ENCODE measurements at regions not wholly inside any gene's neighbourhood (a gene's known extent, or its start where the extent isn't known, plus 50 kb on each side); places are given as distances from the start of the nearest gene placed in this dataset.
"Not testable (repeated sequence)": the region's sequence is repeated elsewhere in the genome, so short reads cannot be mapped to it uniquely, and the experiment has no call there.

- not testable (repeated sequence) for H3K27me3 ChIP-seq (ENCODE audit: insufficient read depth, low read length); H3K27ac ChIP-seq (ENCODE audit: low read depth, low read length); H3K4me1 ChIP-seq (ENCODE audit: control insufficient read depth, insufficient read depth, low read length, unreplicated experiment); H3K36me3 ChIP-seq (ENCODE audit: insufficient read depth, low read length); H2AFZ ChIP-seq (ENCODE audit: low read length, unreplicated experiment); H3K79me2 ChIP-seq (ENCODE audit: control insufficient read depth, insufficient read depth, low read length, unreplicated experiment); H3K4me3 ChIP-seq (ENCODE audit: low read depth, low read length)
Observed at GRCh38 chr2:87198422-87198821, 176.8 kb upstream of the PLGLB1 start.

GRCh38 chr2:87199228-87199627 lies 177.6 kb upstream of the PLGLB1 start:
- H3K4me1 ChIP-seq (ENCODE audit: control insufficient read depth, insufficient read depth, low read length, unreplicated experiment); H3K4me3 ChIP-seq (ENCODE audit: low read depth, low read length); H3K27me3 ChIP-seq (ENCODE audit: insufficient read depth, low read length); H3K36me3 ChIP-seq (ENCODE audit: insufficient read depth, low read length); H3K79me2 ChIP-seq (ENCODE audit: control insufficient read depth, insufficient read depth, low read length, unreplicated experiment); H2AFZ ChIP-seq (ENCODE audit: low read length, unreplicated experiment); H3K27ac ChIP-seq (ENCODE audit: low read depth, low read length): not testable (repeated sequence)

GRCh38 chr2:87204569-87205147 lies 183.0 kb upstream of the PLGLB1 start:
- H2AFZ ChIP-seq (ENCODE audit: low read length, unreplicated experiment); H3K36me3 ChIP-seq (ENCODE audit: insufficient read depth, low read length); H3K4me1 ChIP-seq (ENCODE audit: control insufficient read depth, insufficient read depth, low read length, unreplicated experiment); H3K4me3 ChIP-seq (ENCODE audit: low read depth, low read length); H3K79me2 ChIP-seq (ENCODE audit: control insufficient read depth, insufficient read depth, low read length, unreplicated experiment); H3K27ac ChIP-seq (ENCODE audit: low read depth, low read length); H3K27me3 ChIP-seq (ENCODE audit: insufficient read depth, low read length): not testable (repeated sequence)

- H3K4me3 ChIP-seq (ENCODE audit: low read depth, low read length); H3K27ac ChIP-seq (ENCODE audit: low read depth, low read length); H3K4me1 ChIP-seq (ENCODE audit: control insufficient read depth, insufficient read depth, low read length, unreplicated experiment); H3K36me3 ChIP-seq (ENCODE audit: insufficient read depth, low read length); H3K79me2 ChIP-seq (ENCODE audit: control insufficient read depth, insufficient read depth, low read length, unreplicated experiment); H3K27me3 ChIP-seq (ENCODE audit: insufficient read depth, low read length); H2AFZ ChIP-seq (ENCODE audit: low read length, unreplicated experiment): not testable (repeated sequence)
Observed at GRCh38 chr2:87212938-87213337, 191.3 kb upstream of the PLGLB1 start.

GRCh38 chr2:87217005-87217404 lies 195.4 kb upstream of the PLGLB1 start:
- not testable (repeated sequence) for H3K79me2 ChIP-seq (ENCODE audit: control insufficient read depth, insufficient read depth, low read length, unreplicated experiment); H3K4me1 ChIP-seq (ENCODE audit: control insufficient read depth, insufficient read depth, low read length, unreplicated experiment); H3K27me3 ChIP-seq (ENCODE audit: insufficient read depth, low read length); H3K27ac ChIP-seq (ENCODE audit: low read depth, low read length); H3K4me3 ChIP-seq (ENCODE audit: low read depth, low read length); H2AFZ ChIP-seq (ENCODE audit: low read length, unreplicated experiment); H3K36me3 ChIP-seq (ENCODE audit: insufficient read depth, low read length)

- H3K4me3 ChIP-seq (ENCODE audit: low read depth, low read length); H3K4me1 ChIP-seq (ENCODE audit: control insufficient read depth, insufficient read depth, low read length, unreplicated experiment); H3K36me3 ChIP-seq (ENCODE audit: insufficient read depth, low read length); H3K27ac ChIP-seq (ENCODE audit: low read depth, low read length); H2AFZ ChIP-seq (ENCODE audit: low read length, unreplicated experiment); H3K27me3 ChIP-seq (ENCODE audit: insufficient read depth, low read length); H3K79me2 ChIP-seq (ENCODE audit: control insufficient read depth, insufficient read depth, low read length, unreplicated experiment): not testable (repeated sequence)
Observed at GRCh38 chr2:87217741-87218410, 196.2 kb upstream of the PLGLB1 start.

- H3K27ac ChIP-seq (ENCODE audit: low read depth, low read length); H3K4me3 ChIP-seq (ENCODE audit: low read depth, low read length); H3K27me3 ChIP-seq (ENCODE audit: insufficient read depth, low read length); H3K36me3 ChIP-seq (ENCODE audit: insufficient read depth, low read length); H2AFZ ChIP-seq (ENCODE audit: low read length, unreplicated experiment); H3K79me2 ChIP-seq (ENCODE audit: control insufficient read depth, insufficient read depth, low read length, unreplicated experiment); H3K4me1 ChIP-seq (ENCODE audit: control insufficient read depth, insufficient read depth, low read length, unreplicated experiment): not testable (repeated sequence)
Observed at GRCh38 chr2:87220651-87221050, 199.0 kb upstream of the PLGLB1 start.

GRCh38 chr2:87222131-87222530 lies 200.5 kb upstream of the PLGLB1 start:
- H3K4me3 ChIP-seq (ENCODE audit: low read depth, low read length); H3K4me1 ChIP-seq (ENCODE audit: control insufficient read depth, insufficient read depth, low read length, unreplicated experiment); H3K36me3 ChIP-seq (ENCODE audit: insufficient read depth, low read length); H3K27me3 ChIP-seq (ENCODE audit: insufficient read depth, low read length); H2AFZ ChIP-seq (ENCODE audit: low read length, unreplicated experiment); H3K79me2 ChIP-seq (ENCODE audit: control insufficient read depth, insufficient read depth, low read length, unreplicated experiment); H3K27ac ChIP-seq (ENCODE audit: low read depth, low read length): not testable (repeated sequence)

GRCh38 chr2:87223873-87224272 lies 202.2 kb upstream of the PLGLB1 start:
- H3K27ac ChIP-seq (ENCODE audit: low read depth, low read length); H3K27me3 ChIP-seq (ENCODE audit: insufficient read depth, low read length): not testable (repeated sequence)

GRCh38 chr2:87229091-87229689 lies 207.5 kb upstream of the PLGLB1 start:
- not testable (repeated sequence) for H3K27ac ChIP-seq (ENCODE audit: low read depth, low read length); H3K79me2 ChIP-seq (ENCODE audit: control insufficient read depth, insufficient read depth, low read length, unreplicated experiment); H3K4me1 ChIP-seq (ENCODE audit: control insufficient read depth, insufficient read depth, low read length, unreplicated experiment); H3K4me3 ChIP-seq (ENCODE audit: low read depth, low read length); H3K36me3 ChIP-seq (ENCODE audit: insufficient read depth, low read length); H3K27me3 ChIP-seq (ENCODE audit: insufficient read depth, low read length); H2AFZ ChIP-seq (ENCODE audit: low read length, unreplicated experiment)

More at GRCh38 chr2:87223873-87224272, 202.2 kb upstream of the PLGLB1 start:
- H3K4me1 ChIP-seq (ENCODE audit: control insufficient read depth, insufficient read depth, low read length, unreplicated experiment); H2AFZ ChIP-seq (ENCODE audit: low read length, unreplicated experiment); H3K4me3 ChIP-seq (ENCODE audit: low read depth, low read length); H3K79me2 ChIP-seq (ENCODE audit: control insufficient read depth, insufficient read depth, low read length, unreplicated experiment); H3K36me3 ChIP-seq (ENCODE audit: insufficient read depth, low read length): not testable (repeated sequence)

- H3K27me3 ChIP-seq (ENCODE audit: insufficient read depth, low read length); H3K4me3 ChIP-seq (ENCODE audit: low read depth, low read length); H3K79me2 ChIP-seq (ENCODE audit: control insufficient read depth, insufficient read depth, low read length, unreplicated experiment); H3K4me1 ChIP-seq (ENCODE audit: control insufficient read depth, insufficient read depth, low read length, unreplicated experiment); H2AFZ ChIP-seq (ENCODE audit: low read length, unreplicated experiment); H3K27ac ChIP-seq (ENCODE audit: low read depth, low read length); H3K36me3 ChIP-seq (ENCODE audit: insufficient read depth, low read length): not testable (repeated sequence)
Observed at GRCh38 chr2:87229964-87230363, 208.3 kb upstream of the PLGLB1 start.

Data from ACC112 (cell line).